MM.1S (cell line): ENCODE measurements at regions not wholly inside any gene's neighbourhood (a gene's known extent, or its start where the extent isn't known, plus 50 kb on each side); places are given as distances from the start of the nearest gene placed in this dataset.

Experiments
- CTCF ChIP-seq: fragments of 300-600 bp; sonication (generic); IDR thresholded peaks from 2 replicates; pipeline ENCODE4 v1.5.1; 2016; ENCODE audit warnings: antibody characterized with exemption, low read length, mixed read lengths
- EZH2phosphoT487 ChIP-seq: fragments of 300-600 bp; sonication (generic); IDR thresholded peaks from 2 replicates; pipeline ENCODE4 v1.6.1; 2018; ENCODE audit warnings: antibody characterized with exemption, low read length

- TF ChIP-seq CTCF (no peak), EZH2phosphoT487 (no peak)
Observed at GRCh38 chr14:97218274-97218673, 421.1 kb downstream of the VRK1 start.
